Trophoblast cell (in vitro differentiated cells and primary cell): ENCODE measurements at regions not wholly inside any gene's neighbourhood (a gene's known extent, or its start where the extent isn't known, plus 50 kb on each side); places are given as distances from the start of the nearest gene placed in this dataset.

Experiments
- DNase-seq, 2 donors: peaks; one replicate each; pipeline ENCODE4 v3.0.0-alpha.2; 2016
- H2AFZ ChIP-seq: 2 replicates; pipeline ENCODE4 v1.6.1; 2013; ENCODE audit warnings: low read length, moderate library complexity, mild to moderate bottlenecking; ENCODE audit not compliant: insufficient read depth, poor library complexity
- H2AK5ac ChIP-seq: 2 replicates; pipeline ENCODE4 v1.6.1; 2013; ENCODE audit warnings: mild to moderate bottlenecking, low read length
- H2BK120ac ChIP-seq: 2 replicates; pipeline ENCODE4 v1.6.1; 2013; ENCODE audit warnings: low read length, mild to moderate bottlenecking, moderate library complexity; ENCODE audit not compliant: insufficient read depth, poor library complexity
- H2BK12ac ChIP-seq: 2 replicates; pipeline ENCODE4 v1.6.1; 2013; ENCODE audit warnings: mild to moderate bottlenecking, low read length, moderate library complexity
- H2BK5ac ChIP-seq: 2 replicates; pipeline ENCODE4 v1.6.1; 2013; ENCODE audit warnings: low read length, low read depth, moderate library complexity, mild to moderate bottlenecking; ENCODE audit not compliant: poor library complexity
- H3K14ac ChIP-seq: 2 replicates; pipeline ENCODE4 v1.6.1; 2013; ENCODE audit warnings: mild to moderate bottlenecking, low read length
- H3K18ac ChIP-seq: 2 replicates; pipeline ENCODE4 v1.6.1; 2013; ENCODE audit warnings: mild to moderate bottlenecking, low read length
- H3K23ac ChIP-seq: 2 replicates; pipeline ENCODE4 v1.6.1; 2013; ENCODE audit warnings: low read length
- H3K27ac ChIP-seq: 2 replicates; pipeline ENCODE4 v1.5.1; 2013; ENCODE audit warnings: low read depth, mild to moderate bottlenecking, inconsistent platforms, low read length, moderate library complexity
- H3K27me3 ChIP-seq: 2 replicates; pipeline ENCODE4 v1.6.1; 2013; ENCODE audit warnings: inconsistent platforms, mild to moderate bottlenecking, low read length, moderate library complexity; ENCODE audit not compliant: insufficient read depth
- H3K36me3 ChIP-seq, 2 experiments: 1 replicate in 1 of 2; 2 replicates in 1 of 2; pipeline ENCODE4 v1.6.1; 2013; ENCODE audit warnings: low read length in 2 of 2, mild to moderate bottlenecking in 2 of 2, moderate library complexity in 1 of 2; ENCODE audit not compliant: insufficient read depth in 2 of 2, control insufficient read depth in 1 of 2
- H3K4ac ChIP-seq: 2 replicates; pipeline ENCODE4 v1.6.1; 2013; ENCODE audit warnings: low read depth, mild to moderate bottlenecking, low read length, moderate library complexity
- H3K4me1 ChIP-seq, 2 experiments: 1 replicate in 1 of 2; 2 replicates in 1 of 2; pipeline ENCODE4 v1.6.1; 2013; ENCODE audit warnings: low read length in 2 of 2, mild to moderate bottlenecking in 2 of 2, moderate library complexity in 1 of 2; ENCODE audit not compliant: insufficient read depth in 2 of 2, control insufficient read depth in 1 of 2
- H3K4me2 ChIP-seq: 2 replicates; pipeline ENCODE4 v1.6.1; 2013; ENCODE audit warnings: inconsistent platforms, mild to moderate bottlenecking, low read length, moderate library complexity
- H3K4me3 ChIP-seq: 2 replicates; pipeline ENCODE4 v1.5.1; 2013; ENCODE audit warnings: mild to moderate bottlenecking, low read depth, low read length, inconsistent platforms
- H3K79me1 ChIP-seq: one replicate; pipeline ENCODE4 v1.6.1; 2013; ENCODE audit warnings: low read length
- H3K79me2 ChIP-seq: 2 replicates; pipeline ENCODE4 v1.6.1; 2013; ENCODE audit warnings: low read length, mild to moderate bottlenecking; ENCODE audit not compliant: control insufficient read depth, insufficient read depth, poor library complexity
- H3K9ac ChIP-seq: 2 replicates; pipeline ENCODE4 v1.6.1; 2013; ENCODE audit warnings: mild to moderate bottlenecking, low read length
- H3K9me3 ChIP-seq: 2 replicates; pipeline ENCODE4 v1.6.1; 2013; ENCODE audit warnings: low read depth, mild to moderate bottlenecking, control low read depth, inconsistent platforms, low read length; ENCODE audit not compliant: insufficient read depth
- H4K12ac ChIP-seq: 2 replicates; pipeline ENCODE4 v1.6.1; 2013; ENCODE audit warnings: low read depth, mild to moderate bottlenecking, low read length, moderate library complexity
- H4K8ac ChIP-seq: 2 replicates; pipeline ENCODE4 v1.6.1; 2013; ENCODE audit warnings: low read depth, mild to moderate bottlenecking, low read length, moderate library complexity
- H4K91ac ChIP-seq: one replicate; pipeline ENCODE4 v1.6.1; 2013; ENCODE audit warnings: low read depth, mild to moderate bottlenecking, low read length, moderate library complexity
- WGBS: extraction: QIAGEN DNeasy Blood & Tissue Kit; methylation state at CpG from one replicate; pipeline ENCODE4 v1.1.7; 2013; ENCODE audit warnings: missing lambda C conversion rate; ENCODE audit not compliant: insufficient read length, insufficient coverage; ENCODE audit errors: extremely low coverage; 5-methylcytosine and 5-hydroxymethylcytosine counted together

DNA sequence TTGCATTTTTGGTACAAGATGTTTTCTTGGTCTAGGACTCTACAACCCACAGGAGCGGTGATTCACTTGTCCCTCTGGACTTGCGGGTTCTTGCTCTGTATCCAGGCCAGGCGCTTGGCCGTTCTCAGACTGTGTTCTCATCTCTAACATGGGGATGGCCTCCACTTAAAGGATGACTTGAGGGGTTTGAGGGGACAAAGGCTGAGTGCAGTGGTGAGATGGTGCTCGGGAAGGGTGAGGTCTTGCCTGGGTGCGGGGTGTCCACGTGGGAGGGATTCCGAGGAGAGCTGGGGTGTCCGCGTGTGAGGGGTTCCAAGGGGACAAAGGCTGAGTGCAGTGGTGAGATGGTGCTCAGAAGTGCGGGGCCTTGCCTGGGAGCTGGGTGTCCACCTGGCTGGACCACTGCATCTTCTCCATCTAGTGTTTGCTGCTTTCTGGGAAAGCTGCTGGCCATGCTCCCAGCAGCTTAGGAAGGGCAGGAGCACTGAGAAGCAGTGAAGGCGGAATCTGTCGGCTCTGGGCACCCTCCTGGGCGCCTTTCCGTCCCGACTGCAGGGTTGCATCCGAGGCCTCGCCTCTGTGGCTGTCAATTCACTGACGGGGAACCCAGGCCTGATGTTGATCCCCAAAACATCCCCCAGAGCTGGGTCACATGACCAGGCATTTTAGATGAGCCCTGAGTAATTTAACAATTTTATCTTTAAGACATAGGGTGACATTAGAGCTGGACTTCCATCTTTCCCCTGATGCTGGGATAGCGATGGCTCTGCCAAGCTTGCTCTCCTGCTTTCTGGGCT, 280.5 kb upstream of the IRX4 start:
- Histone ChIP-seq H3K4me3 (no peak overlapping the region), H3K27ac (no peak overlapping the region), H3K27me3 (no peaks in the 10 kb centered on the region), H3K36me3 (no peaks in the 10 kb centered on the region), H3K4ac (no peak overlapping the region), H3K79me1 (no peaks in the 10 kb centered on the region), H2AFZ (no peak overlapping the region), H2BK120ac (no peak overlapping the region), H2BK12ac (no peak overlapping the region), H4K91ac (no peak overlapping the region), H3K9ac (no peak overlapping the region), H4K8ac (no peak overlapping the region), H3K18ac (no peak overlapping the region), H3K14ac (no peak overlapping the region), H3K9me3 (no peaks in the 10 kb centered on the region), H3K4me2 (no peak overlapping the region), H2BK5ac (no peak overlapping the region), H3K79me2 (no peaks in the 10 kb centered on the region), H4K12ac (no peak overlapping the region), H2AK5ac (no peak overlapping the region), H3K23ac (no peak overlapping the region), H3K4me1 (no peaks in the 10 kb centered on the region)
- DNase-seq: no peak
- WGBS: no CpG with 5 or more reads among the region's 20 CpGs

DNA sequence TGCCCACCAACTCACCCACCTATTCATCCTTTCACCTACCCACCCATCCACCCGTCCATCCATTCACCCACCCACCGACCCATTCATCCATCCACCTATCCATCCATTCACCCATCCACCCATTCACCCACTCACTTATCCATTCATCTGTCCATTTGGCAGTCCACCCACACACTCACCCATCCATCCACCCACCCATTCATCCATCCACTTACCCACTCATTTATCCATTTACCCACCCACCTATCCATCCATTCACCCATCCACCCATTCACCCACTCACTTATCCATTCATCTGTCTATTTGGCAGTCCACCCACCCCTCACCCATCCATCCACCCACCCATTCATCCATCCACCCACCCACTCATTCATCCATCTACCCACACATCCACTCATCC, 278.1 kb upstream of the IRX4 start:
- H2AK5ac ChIP-seq: no peak overlapping the region
- H2AFZ ChIP-seq: no peak overlapping the region
- 95% methylated on average over 2 of the region's 2 CpGs for WGBS
- no peaks in the 10 kb centered on the region for H3K4me1 ChIP-seq
- H2BK5ac ChIP-seq: no peak overlapping the region
- no peak overlapping the region for H3K18ac ChIP-seq
- H3K79me2 ChIP-seq: no peaks in the 10 kb centered on the region
- no peak overlapping the region for H3K9ac ChIP-seq
- no peaks in the 10 kb centered on the region for H3K9me3 ChIP-seq
- H3K4me2 ChIP-seq: no peak overlapping the region
- H3K4ac ChIP-seq: no peak overlapping the region
- H3K36me3 ChIP-seq: no peaks in the 10 kb centered on the region
- peak overlapping the region; percentile 9 for H3K4me3 ChIP-seq
- no peak overlapping the region for H3K27ac ChIP-seq
- no peak overlapping the region for H3K23ac ChIP-seq
- no peaks in the 10 kb centered on the region for H3K79me1 ChIP-seq
- H3K14ac ChIP-seq: no peak overlapping the region
- H4K12ac ChIP-seq: no peak overlapping the region
- no peak for DNase-seq
- H4K8ac ChIP-seq: no peak overlapping the region
- no peak overlapping the region for H2BK12ac ChIP-seq
- no peak overlapping the region for H4K91ac ChIP-seq
- H3K27me3 ChIP-seq: no peaks in the 10 kb centered on the region
- no peak overlapping the region for H2BK120ac ChIP-seq

- Histone ChIP-seq H3K79me1 (no peaks in the 10 kb centered on the region), H2AK5ac (no peak overlapping the region), H4K8ac (no peak overlapping the region), H4K91ac (no peak overlapping the region), H3K27me3 (no peaks in the 10 kb centered on the region), H3K9ac (no peak overlapping the region), H2BK12ac (no peak overlapping the region), H2AFZ (no peak overlapping the region), H3K23ac (no peak overlapping the region), H3K36me3 (no peaks in the 10 kb centered on the region), H3K4me3 (no peak overlapping the region), H3K9me3 (no peaks in the 10 kb centered on the region), H2BK5ac (no peak overlapping the region), H3K4ac (no peak overlapping the region), H3K27ac (no peak overlapping the region), H3K4me1 (no peaks in the 10 kb centered on the region), H3K18ac (no peak overlapping the region), H3K79me2 (no peaks in the 10 kb centered on the region), H2BK120ac (no peak overlapping the region), H3K4me2 (no peak overlapping the region), H4K12ac (no peak overlapping the region), H3K14ac (no peak overlapping the region)
- WGBS: no CpG with 5 or more reads among the region's 9 CpGs
- no peak for DNase-seq
Measured at GRCh38 chr5:2158767-2159166, 276.0 kb upstream of the IRX4 start.

DNA sequence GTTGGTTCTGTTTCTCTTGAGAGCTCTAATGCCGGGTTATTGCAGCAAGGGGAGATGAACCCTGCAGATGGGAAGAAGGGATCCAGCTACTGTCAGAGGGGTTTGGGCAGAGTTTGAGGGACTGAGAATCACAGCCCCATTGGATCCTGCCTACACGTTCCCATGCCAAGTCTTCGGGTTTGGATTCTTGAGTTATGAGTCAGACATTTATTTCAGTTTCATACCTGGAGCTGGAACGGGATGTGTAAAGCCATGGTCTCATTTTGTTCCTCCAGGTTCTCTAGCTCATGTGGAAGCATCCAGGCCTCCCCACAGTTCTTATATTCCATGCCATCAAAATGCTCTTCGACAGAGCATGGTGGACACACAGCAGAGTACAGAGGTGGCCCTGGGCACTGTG, 275.4 kb upstream of the IRX4 start:
- WGBS: no CpG with 5 or more reads among the region's 5 CpGs
- Histone ChIP-seq H2BK5ac (no peak overlapping the region), H3K4me3 (no peak overlapping the region)

More for the DNA sequence above, 275.4 kb upstream of the IRX4 start:
- no peak overlapping the region for H3K14ac ChIP-seq
- H3K9me3 ChIP-seq: no peaks in the 10 kb centered on the region
- no peaks in the 10 kb centered on the region for H3K4me1 ChIP-seq
- H3K79me2 ChIP-seq: no peaks in the 10 kb centered on the region
- no peak overlapping the region for H3K9ac ChIP-seq
- H2BK12ac ChIP-seq: no peak overlapping the region
- no peak overlapping the region for H4K12ac ChIP-seq
- H3K18ac ChIP-seq: no peak overlapping the region
- H3K27ac ChIP-seq: no peak overlapping the region
- H2BK120ac ChIP-seq: no peak overlapping the region
- DNase-seq: no peak
- H3K4me2 ChIP-seq: no peak overlapping the region
- H2AFZ ChIP-seq: no peak overlapping the region
- H4K91ac ChIP-seq: no peak overlapping the region
- H3K79me1 ChIP-seq: no peaks in the 10 kb centered on the region
- H3K23ac ChIP-seq: no peak overlapping the region
- H3K4ac ChIP-seq: no peak overlapping the region
- no peak overlapping the region for H4K8ac ChIP-seq
- H3K36me3 ChIP-seq: no peaks in the 10 kb centered on the region
- H2AK5ac ChIP-seq: no peak overlapping the region
- H3K27me3 ChIP-seq: no peaks in the 10 kb centered on the region
